Adrenal gland (tissue), 5 donors: ENCODE measurements at regions not wholly inside any gene's neighbourhood (a gene's known extent, or its start where the extent isn't known, plus 50 kb on each side); places are given as distances from the start of the nearest gene placed in this dataset.

Source experiments
- CTCF ChIP-seq, 6 experiments: fragments of 450-650 bp in 4 of 6; fragments of 200-600 bp in 2 of 6; sonication (generic) in 1 of 6; IDR thresholded peaks; 1 replicate in 5 of 6; 2 replicates in 1 of 6; pipeline versions ENCODE4 v1.5.1 to v1.8.0; 2016 to 2021; ENCODE audit warnings: antibody characterized with exemption in 6 of 6, mild to moderate bottlenecking in 2 of 6, moderate library complexity in 1 of 6
- POLR2A ChIP-seq, 2 donors: fragments of 450-650 bp; IDR thresholded peaks; one replicate each; pipeline ENCODE4 v1.6.1; 2017; ENCODE audit warnings: antibody characterized with exemption in 2 of 2, mild to moderate bottlenecking in 2 of 2, moderate library complexity in 1 of 2
- donor health status: DM: no; HTN: no; CAD: no.

GRCh38 chr7:10210000-10210399 lies 763.7 kb upstream of the PHF14 start:
- no peak for TF ChIP-seq POLR2A (IDR thresholded peaks at IDR 0.05)
- no peak for TF ChIP-seq CTCF (IDR thresholded peaks at IDR 0.05)
